Vagina (tissue), 2 donors: ENCODE measurements at regions not wholly inside any gene's neighbourhood (a gene's known extent, or its start where the extent isn't known, plus 50 kb on each side); places are given as distances from the start of the nearest gene placed in this dataset.

ENCODE experiments used
- DNase-seq, 2 donors: peaks; one replicate each; pipeline ENCODE4 v3.0.0-alpha.2; 2017; ENCODE audit errors: extremely low spot score in 2 of 2
- H3K27ac ChIP-seq: fragments of 200-600 bp; sonication (generic); one replicate; pipeline ENCODE4 v1.5.1; 2019
- H3K27me3 ChIP-seq: fragments of 200-600 bp; sonication (generic); one replicate; pipeline ENCODE4 v1.5.1; 2019
- H3K36me3 ChIP-seq, 2 donors: fragments of 200-600 bp; sonication (generic); one replicate each; pipeline ENCODE4 v1.5.1; 2017 to 2019
- H3K4me1 ChIP-seq: fragments of 200-600 bp; sonication (generic); one replicate; pipeline ENCODE4 v1.5.1; 2019
- H3K4me3 ChIP-seq, 2 donors: fragments of 200-600 bp; sonication (generic); 1 replicate in 1 of 2; 2 replicates in 1 of 2; pipeline ENCODE4 v1.5.1; 2016 to 2019
- H3K9me3 ChIP-seq: fragments of 200-600 bp; sonication (generic); one replicate; pipeline ENCODE4 v1.5.1; 2019
- POLR2A ChIP-seq, 2 donors: fragments of 450-650 bp; IDR thresholded peaks; one replicate each; pipeline ENCODE4 v1.6.1; 2017; ENCODE audit warnings: antibody characterized with exemption in 2 of 2, mild to moderate bottlenecking in 2 of 2, moderate library complexity in 2 of 2
- POLR2AphosphoS5 ChIP-seq, 2 donors: sonication (generic); formaldehyde crosslinking; IDR thresholded peaks; one replicate each; pipeline ENCODE4 v1.9.0; 2017; ENCODE audit warnings: antibody characterized with exemption in 2 of 2, mild to moderate bottlenecking in 2 of 2, low read depth in 1 of 2; ENCODE audit not compliant: insufficient read depth in 1 of 2
- intact Hi-C: fragments of 100-400 bp; cut with DNase I; formaldehyde crosslinking; loops from one replicate; pipeline ENCODE4 v1.15.1; 2023
- TF ChIP-seq, protein P1 (sequence below), 3 experiments: fragments of 450-650 bp in 2 of 3; fragments of 200-600 bp in 1 of 3; sonication (generic) in 1 of 3; IDR thresholded peaks; one replicate each; pipeline ENCODE4 v1.5.1; 2017 to 2019; ENCODE audit warnings: antibody characterized with exemption in 3 of 3, mild to moderate bottlenecking in 2 of 3, moderate library complexity in 2 of 3

DNA sequence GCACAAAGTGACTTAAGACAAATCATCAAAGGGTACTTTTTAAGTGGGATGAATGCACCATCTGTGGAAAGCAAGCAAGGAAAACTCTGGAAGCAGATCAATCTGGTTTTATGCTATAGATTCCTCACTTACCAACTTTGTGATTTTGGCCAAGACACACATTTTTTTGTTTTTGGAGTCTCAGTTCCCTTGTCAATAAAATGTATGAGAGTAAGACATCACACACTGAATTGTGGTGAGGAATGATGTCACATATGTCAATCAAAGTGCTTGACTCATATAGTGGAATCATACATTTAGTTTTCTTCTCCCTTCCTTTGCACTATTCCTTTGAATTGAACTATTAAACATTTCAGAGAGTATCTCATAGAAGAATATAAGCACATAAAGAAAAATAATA, 620.5 kb upstream of the CITED2 start:
- Histone ChIP-seq H3K27me3 (no peaks in the 10 kb centered on the region), H3K27ac (no peak overlapping the region), H3K9me3 (no peaks in the 10 kb centered on the region), H3K36me3 (no peaks in the 10 kb centered on the region), H3K4me3 (no peak overlapping the region), H3K4me1 (no peaks in the 10 kb centered on the region)
- TF ChIP-seq, protein P1, sequence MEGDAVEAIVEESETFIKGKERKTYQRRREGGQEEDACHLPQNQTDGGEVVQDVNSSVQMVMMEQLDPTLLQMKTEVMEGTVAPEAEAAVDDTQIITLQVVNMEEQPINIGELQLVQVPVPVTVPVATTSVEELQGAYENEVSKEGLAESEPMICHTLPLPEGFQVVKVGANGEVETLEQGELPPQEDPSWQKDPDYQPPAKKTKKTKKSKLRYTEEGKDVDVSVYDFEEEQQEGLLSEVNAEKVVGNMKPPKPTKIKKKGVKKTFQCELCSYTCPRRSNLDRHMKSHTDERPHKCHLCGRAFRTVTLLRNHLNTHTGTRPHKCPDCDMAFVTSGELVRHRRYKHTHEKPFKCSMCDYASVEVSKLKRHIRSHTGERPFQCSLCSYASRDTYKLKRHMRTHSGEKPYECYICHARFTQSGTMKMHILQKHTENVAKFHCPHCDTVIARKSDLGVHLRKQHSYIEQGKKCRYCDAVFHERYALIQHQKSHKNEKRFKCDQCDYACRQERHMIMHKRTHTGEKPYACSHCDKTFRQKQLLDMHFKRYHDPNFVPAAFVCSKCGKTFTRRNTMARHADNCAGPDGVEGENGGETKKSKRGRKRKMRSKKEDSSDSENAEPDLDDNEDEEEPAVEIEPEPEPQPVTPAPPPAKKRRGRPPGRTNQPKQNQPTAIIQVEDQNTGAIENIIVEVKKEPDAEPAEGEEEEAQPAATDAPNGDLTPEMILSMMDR (IDR thresholded peaks at IDR 0.05): no peak
- TF ChIP-seq POLR2AphosphoS5 (IDR thresholded peaks at IDR 0.05; ENCODE audit: insufficient read depth in 1 of 2, low read depth in 1 of 2) (no peak), POLR2A (IDR thresholded peaks at IDR 0.05) (no peak)
- no peak for DNase-seq
- intact Hi-C loops: no loop called here

DNA sequence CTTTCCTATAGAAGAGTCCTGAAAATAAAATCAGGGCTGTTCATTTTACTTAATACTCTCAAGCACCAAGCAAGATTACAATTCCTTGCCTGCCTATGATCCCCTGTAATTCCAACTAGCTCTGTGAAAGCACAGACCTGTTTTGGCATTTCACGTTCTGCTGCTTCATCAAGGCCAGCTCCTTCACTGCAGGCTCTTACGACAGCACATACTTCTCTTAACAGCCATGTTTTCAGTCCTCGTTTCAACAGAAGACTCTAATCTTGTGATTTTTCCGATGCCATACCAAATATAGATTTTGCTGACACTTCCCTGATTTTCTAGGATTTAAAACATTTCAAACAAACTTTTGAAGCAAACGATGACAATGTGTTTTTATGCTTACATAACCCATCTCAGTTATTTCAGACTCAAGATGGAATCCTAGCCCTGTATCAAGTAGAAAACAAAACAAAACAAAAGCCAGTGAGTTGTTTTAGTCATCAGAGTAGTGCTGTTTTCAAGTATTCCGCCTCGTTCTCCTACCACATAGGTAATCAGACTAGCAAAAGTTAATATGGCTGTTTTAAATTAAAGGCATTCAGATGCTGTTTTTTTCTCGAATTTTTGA, 616.5 kb upstream of the CITED2 start:
- H3K27ac ChIP-seq: no peak overlapping the region

DNA sequence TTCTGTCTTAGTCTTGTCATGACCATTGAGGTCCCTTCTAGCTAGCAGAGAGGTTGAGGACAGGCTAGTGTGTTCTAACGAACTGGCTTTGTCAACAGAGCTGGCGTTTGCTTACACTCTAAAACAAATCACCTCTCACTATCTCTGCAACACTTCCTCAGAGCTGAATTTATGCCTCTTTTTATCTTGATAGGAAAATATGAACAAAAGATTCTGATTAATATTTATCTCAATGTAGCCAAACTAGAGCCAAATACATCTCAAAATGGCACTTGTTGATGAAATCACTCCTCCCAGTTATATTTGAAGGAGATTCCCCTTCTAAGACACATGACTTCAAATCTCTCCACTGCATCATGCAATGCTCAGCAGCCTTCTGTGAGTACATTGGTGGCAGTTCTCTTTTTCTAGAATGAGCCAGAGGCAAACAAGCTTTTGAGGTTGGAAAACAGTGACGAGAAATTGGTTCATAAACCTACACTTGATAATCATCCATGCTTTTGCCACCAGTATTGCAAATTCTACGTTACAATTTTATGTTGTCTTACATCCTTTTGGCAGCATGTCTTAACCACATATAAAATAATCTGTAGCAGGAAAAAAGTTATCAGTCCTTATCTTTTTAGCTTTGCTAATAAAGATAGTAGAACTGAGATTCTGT, 615.7 kb upstream of the CITED2 start:
- Histone ChIP-seq H3K4me3 (no peak overlapping the region), H3K27ac (no peak overlapping the region), H3K4me1 (no peaks in the 10 kb centered on the region), H3K9me3 (no peaks in the 10 kb centered on the region), H3K27me3 (no peaks in the 10 kb centered on the region), H3K36me3 (no peaks in the 10 kb centered on the region)
- DNase-seq: no peak
- intact Hi-C loops: no loop called here
- TF ChIP-seq, protein P1 (IDR thresholded peaks at IDR 0.05): no peak
- no peak for TF ChIP-seq POLR2AphosphoS5 (IDR thresholded peaks at IDR 0.05; ENCODE audit: insufficient read depth in 1 of 2, low read depth in 1 of 2)
- no peak for TF ChIP-seq POLR2A (IDR thresholded peaks at IDR 0.05)

More for the DNA sequence above, 616.5 kb upstream of the CITED2 start:
- no peaks in the 10 kb centered on the region for H3K27me3 ChIP-seq
- no peak overlapping the region for H3K4me3 ChIP-seq
- no peaks in the 10 kb centered on the region for H3K36me3 ChIP-seq
- intact Hi-C loops: no loop called here
- no peak for TF ChIP-seq POLR2A (IDR thresholded peaks at IDR 0.05)
- no peak for TF ChIP-seq POLR2AphosphoS5 (IDR thresholded peaks at IDR 0.05; ENCODE audit: insufficient read depth in 1 of 2, low read depth in 1 of 2)
- TF ChIP-seq, protein P1 (IDR thresholded peaks at IDR 0.05): no peak
- DNase-seq: no peak
- no peaks in the 10 kb centered on the region for H3K9me3 ChIP-seq
- H3K4me1 ChIP-seq: no peaks in the 10 kb centered on the region

DNA sequence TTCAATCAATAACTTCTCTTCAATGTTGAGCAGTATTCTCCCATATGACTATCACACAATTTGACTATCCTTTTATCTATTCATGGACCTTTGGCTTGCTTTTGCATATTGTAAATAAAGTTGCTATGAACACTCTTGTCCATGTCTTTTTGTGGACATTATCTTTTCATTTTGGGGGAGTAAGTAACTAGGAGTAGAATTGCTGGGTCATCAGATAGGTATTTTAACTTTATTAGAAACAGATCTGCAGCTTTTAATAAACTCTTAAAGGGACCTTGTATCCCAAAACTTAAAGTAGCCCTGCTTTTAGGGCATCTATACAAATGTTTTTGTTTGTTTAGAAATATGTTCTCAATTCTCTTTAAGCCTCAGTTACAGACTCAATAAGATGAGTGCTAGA, 614.2 kb upstream of the CITED2 start:
- Histone ChIP-seq H3K27ac (no peak overlapping the region), H3K4me3 (no peak overlapping the region), H3K27me3 (no peaks in the 10 kb centered on the region), H3K4me1 (peaks cover 1% of the 10 kb centered on the region), H3K36me3 (no peaks in the 10 kb centered on the region), H3K9me3 (no peaks in the 10 kb centered on the region)
- no peak for DNase-seq
- TF ChIP-seq, protein P1 (IDR thresholded peaks at IDR 0.05): no peak
- TF ChIP-seq POLR2AphosphoS5 (IDR thresholded peaks at IDR 0.05; ENCODE audit: insufficient read depth in 1 of 2, low read depth in 1 of 2) (no peak), POLR2A (IDR thresholded peaks at IDR 0.05) (no peak)
- intact Hi-C loops: loop anchor here (5.0 kb wide), 1 partner anchor 1711 kb away; no protein-coding TSS in a partner anchor

DNA sequence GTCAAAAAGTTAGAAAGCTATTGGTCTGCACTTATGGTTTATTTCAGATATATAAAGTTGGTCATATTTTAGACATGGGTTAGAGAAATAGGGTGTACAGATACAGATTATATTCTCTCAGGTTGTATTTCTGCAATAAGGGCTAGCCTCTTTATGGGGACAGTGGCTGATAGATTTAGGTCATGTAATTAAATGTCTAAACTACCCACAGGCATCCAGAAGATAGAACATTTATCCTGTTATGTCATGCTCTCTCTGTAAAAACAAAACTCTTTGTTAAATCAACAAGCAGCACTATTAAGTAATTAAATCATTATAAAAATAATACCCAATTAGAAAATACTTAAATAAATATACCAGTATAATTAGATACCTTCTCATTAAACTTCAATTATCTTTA, 612.6 kb upstream of the CITED2 start:
- H3K27ac ChIP-seq: no peak overlapping the region
- no peaks in the 10 kb centered on the region for H3K27me3 ChIP-seq
- no peaks in the 10 kb centered on the region for H3K9me3 ChIP-seq
- DNase-seq: no peak
- H3K36me3 ChIP-seq: no peaks in the 10 kb centered on the region
- H3K4me3 ChIP-seq: no peak overlapping the region
- H3K4me1 ChIP-seq: peaks cover 17% of the 10 kb centered on the region
- TF ChIP-seq POLR2A (IDR thresholded peaks at IDR 0.05) (no peak), POLR2AphosphoS5 (IDR thresholded peaks at IDR 0.05; ENCODE audit: insufficient read depth in 1 of 2, low read depth in 1 of 2) (no peak)
- TF ChIP-seq, protein P1 (IDR thresholded peaks at IDR 0.05): no peak
- intact Hi-C loops: loop anchor here (5.0 kb wide), 1 partner anchor 1710 kb away; no protein-coding TSS in a partner anchor
